OCI-LY7 (cell line): ENCODE measurements at regions not wholly inside any gene's neighbourhood (a gene's known extent, or its start where the extent isn't known, plus 50 kb on each side); places are given as distances from the start of the nearest gene placed in this dataset.

ENCODE experiments used
- BruUV-seq: library from RNA; stranded (reverse); fragments of 400-500 nt; replicated peaks from 2 replicates; lab custom pipeline; 2021; lab: Mats Ljungman, UMichigan
- CTCF ChIA-PET: fragments of 300-600 bp; sonication (Branson Sonifier 250); formaldehyde crosslinking; loops from one replicate; lab custom pipeline; 2022; ENCODE audit warnings: antibody characterized with exemption; ENCODE audit not compliant: unreplicated experiment; lab: Charles Lee
- POLR2A ChIA-PET: fragments of 300-600 bp; sonication (Branson Sonifier 250); formaldehyde crosslinking; loops from one replicate; lab custom pipeline; 2022; ENCODE audit warnings: antibody characterized with exemption; lab: Charles Lee
- DNase-seq: peaks from one replicate; pipeline ENCODE4 v3.0.0-alpha.2; 2015; ENCODE audit warnings: low spot score
- H2AFZ ChIP-seq: fragments of 200-600 bp; sonication (generic), shearing (Covaris generic); 2 replicates; pipeline ENCODE4 v1.6.1; 2014; ENCODE audit warnings: mild to moderate bottlenecking, antibody characterized with exemption, low read length, moderate library complexity
- H3K27ac ChIP-seq: fragments of 200-600 bp; sonication (generic); 2 replicates; pipeline ENCODE4 v1.5.1; 2014; ENCODE audit warnings: mixed run types, low read depth, mild to moderate bottlenecking, moderate library complexity, low read length, inconsistent platforms; ENCODE audit not compliant: poor library complexity, severe bottlenecking
- H3K36me3 ChIP-seq: fragments of 200-600 bp; sonication (generic); 2 replicates; pipeline ENCODE4 v1.6.1; 2014; ENCODE audit warnings: mild to moderate bottlenecking, antibody characterized with exemption, low read length, moderate library complexity, mixed read lengths; ENCODE audit not compliant: insufficient read depth
- H3K4me1 ChIP-seq: fragments of 200-600 bp; sonication (generic); 2 replicates; pipeline ENCODE4 v1.5.1; 2014; ENCODE audit warnings: mild to moderate bottlenecking, low read length; ENCODE audit not compliant: insufficient read depth, poor library complexity, severe bottlenecking
- H3K4me2 ChIP-seq: fragments of 200-600 bp; sonication (generic); 2 replicates; pipeline ENCODE4 v1.6.1; 2014; ENCODE audit warnings: mild to moderate bottlenecking, low read length
- H3K4me3 ChIP-seq: fragments of 200-600 bp; sonication (generic); 2 replicates; pipeline ENCODE4 v1.5.1; 2014; ENCODE audit warnings: mild to moderate bottlenecking, low read depth, low read length; ENCODE audit not compliant: poor library complexity, severe bottlenecking
- H3K79me2 ChIP-seq: fragments of 200-600 bp; sonication (generic); 2 replicates; pipeline ENCODE4 v1.6.1; 2016; ENCODE audit warnings: low read depth, mild to moderate bottlenecking, low read length, moderate library complexity, mixed read lengths; ENCODE audit not compliant: insufficient read depth
- H3K9me2 ChIP-seq: fragments of 200-600 bp; sonication (generic); 2 replicates; pipeline ENCODE4 v1.6.1; 2016; ENCODE audit warnings: mild to moderate bottlenecking, low read length, mixed read lengths; ENCODE audit not compliant: insufficient read depth
- H3K9me3 ChIP-seq: fragments of 200-600 bp; sonication (generic); 2 replicates; pipeline ENCODE4 v1.6.1; 2014; ENCODE audit warnings: mild to moderate bottlenecking, mixed run types, low read length, mixed read lengths
- H4K20me1 ChIP-seq: fragments of 200-600 bp; sonication (generic); 2 replicates; pipeline ENCODE4 v1.6.1; 2014; ENCODE audit warnings: mild to moderate bottlenecking, antibody characterized with exemption, low read length, moderate library complexity, mixed read lengths; ENCODE audit not compliant: insufficient read depth
- CTCF ChIP-seq: fragments of 200-600 bp; sonication (generic); conservative IDR thresholded peaks from 2 replicates; pipeline ENCODE4 v1.5.1; 2014; ENCODE audit warnings: mild to moderate bottlenecking, antibody characterized with exemption, low read length, moderate library complexity, mixed read lengths
- EZH2phosphoT487 ChIP-seq: fragments of 200-600 bp; sonication (generic); IDR thresholded peaks from 2 replicates; pipeline ENCODE4 v1.6.1; 2018; ENCODE audit warnings: low read depth, borderline replicate concordance, mild to moderate bottlenecking, mixed run types, antibody characterized with exemption, low read length, moderate library complexity, mixed read lengths
- intact Hi-C: fragments of 100-400 bp; cut with micrococcal nuclease; formaldehyde crosslinking; loops from one replicate; pipeline ENCODE4 v1.10.0; 2022; ENCODE audit not compliant: unreplicated experiment

- ChIA-PET CTCF (no interaction called here), POLR2A (interaction anchor here (0.6 to 1.3 kb wide), 2 partner anchors 13 kb away, joined by 3 read pairs; no protein-coding TSS in a partner anchor)
- no peaks in the 10 kb centered on the region for H4K20me1 ChIP-seq
- BruUV-seq = no TSS peak
- no peak overlapping the region for H2AFZ ChIP-seq
- no peaks in the 10 kb centered on the region for H3K36me3 ChIP-seq
- H3K79me2 ChIP-seq = no peaks in the 10 kb centered on the region
- intact Hi-C loops = no loop called here
- no peak overlapping the region for H3K4me2 ChIP-seq
- no peak overlapping the region for H3K4me3 ChIP-seq
- no peak for DNase-seq
- H3K27ac ChIP-seq = no peak overlapping the region
- TF ChIP-seq CTCF = no peak
- TF ChIP-seq EZH2phosphoT487 = no peak
- H3K9me2 ChIP-seq = no peaks in the 10 kb centered on the region
- no peaks in the 10 kb centered on the region for H3K4me1 ChIP-seq
- no peaks in the 10 kb centered on the region for H3K9me3 ChIP-seq
Observed at GRCh38 chr14:89480278-89480677, 63.2 kb upstream of the FOXN3 start.

GRCh38 chr14:89479802-89480201 lies 62.8 kb upstream of the FOXN3 start:
- POLR2A ChIA-PET = interaction anchor here (0.9 to 1.3 kb wide), 2 partner anchors 13 to 14 kb away, joined by 3 to 6 read pairs; no protein-coding TSS in a partner anchor

More at GRCh38 chr14:89479802-89480201, 62.8 kb upstream of the FOXN3 start:
- Histone ChIP-seq H2AFZ (no peak overlapping the region), H3K36me3 (no peaks in the 10 kb centered on the region), H3K9me2 (no peaks in the 10 kb centered on the region), H3K4me2 (no peak overlapping the region), H3K27ac (no peak overlapping the region), H3K79me2 (no peaks in the 10 kb centered on the region), H3K4me1 (no peaks in the 10 kb centered on the region), H3K9me3 (no peaks in the 10 kb centered on the region), H4K20me1 (no peaks in the 10 kb centered on the region), H3K4me3 (no peak overlapping the region)
- no peak for DNase-seq
- intact Hi-C loops = no loop called here
- no TSS peak for BruUV-seq
- no peak for TF ChIP-seq CTCF
- no peak for TF ChIP-seq EZH2phosphoT487
- CTCF ChIA-PET = no interaction called here
